ENCODE measurements at regions not wholly inside any gene's neighbourhood (a gene's known extent, or its start where the extent isn't known, plus 50 kb on each side); places are given as distances from the start of the nearest gene placed in this dataset.

- TF ChIP-seq CTCF (IDR thresholded peaks at IDR 0.05) (no peak), ZFX (IDR thresholded peaks at IDR 0.05; ENCODE audit: borderline replicate concordance) (no peak)
Measured at GRCh38 chr1:56094168-56094567, 485.2 kb downstream of the PLPP3 start.

Measured in 22Rv1 (cell line).